ENCODE measurements at regions not wholly inside any gene's neighbourhood (a gene's known extent, or its start where the extent isn't known, plus 50 kb on each side); places are given as distances from the start of the nearest gene placed in this dataset.

- peak; percentile 27 to 47; a peak in 3 of 4 replicates for TF ChIP-seq RAD21 (IDR thresholded peaks at IDR 0.05 in 1 of 2, conservative IDR thresholded peaks at IDR 0.05 in 1 of 2; ENCODE audit: low read depth in 2 of 2, low read length in 2 of 2)
- no peak for TF ChIP-seq USF2 (IDR thresholded peaks at IDR 0.05; ENCODE audit: low read length)
- no peak for TF ChIP-seq POLR2A (IDR thresholded peaks at IDR 0.05; ENCODE audit: control extremely low read depth in 1 of 2, low read depth in 2 of 2, low read length in 2 of 2)
- peak in 2 of 3 experiments; percentile 3 to 10; a peak in 2 of 4 replicates for TF ChIP-seq CTCF (IDR thresholded peaks at IDR 0.05; ENCODE audit: control extremely low read depth in 1 of 3, insufficient read depth in 1 of 3, low read depth in 1 of 3, low read length in 3 of 3)
- no peak for TF ChIP-seq MAFK (IDR thresholded peaks at IDR 0.05; ENCODE audit: low read depth, low read length)
- no peak for TF ChIP-seq CREB1 (IDR thresholded peaks at IDR 0.05)
- no peak for TF ChIP-seq TAF1 (IDR thresholded peaks at IDR 0.05; ENCODE audit: low read depth, low read length)
Observed at GRCh38 chr2:103284750-103285149, 522.9 kb downstream of the TMEM182 start.
